ENCODE measurements at regions not wholly inside any gene's neighbourhood (a gene's known extent, or its start where the extent isn't known, plus 50 kb on each side); places are given as distances from the start of the nearest gene placed in this dataset.

GRCh38 chr14:59090572-59090971 lies 97.9 kb upstream of the DAAM1 start:
- TF ChIP-seq POLR2A (IDR thresholded peaks at IDR 0.05) (no peak), CTCF (IDR thresholded peaks at IDR 0.05) (no peak)
- no peaks in the 10 kb centered on the region for H3K27me3 ChIP-seq
- H3K36me3 ChIP-seq (replicated peaks in 1 of 2): no peaks in the 10 kb centered on the region
- no peaks in the 10 kb centered on the region for H3K9me3 ChIP-seq (replicated peaks in 1 of 3)
- H3K27ac ChIP-seq: no peak overlapping the region
- no peak overlapping the region for H3K4me3 ChIP-seq
- 65 to 75% (median 70%) methylated on average over 4 of the region's 4 CpGs for WGBS, 4 donors
- intact Hi-C loops (cut with DNase I): no loop called here
- no peak for DNase-seq
- H3K4me1 ChIP-seq (replicated peaks in 1 of 2): no peaks in the 10 kb centered on the region

DNA sequence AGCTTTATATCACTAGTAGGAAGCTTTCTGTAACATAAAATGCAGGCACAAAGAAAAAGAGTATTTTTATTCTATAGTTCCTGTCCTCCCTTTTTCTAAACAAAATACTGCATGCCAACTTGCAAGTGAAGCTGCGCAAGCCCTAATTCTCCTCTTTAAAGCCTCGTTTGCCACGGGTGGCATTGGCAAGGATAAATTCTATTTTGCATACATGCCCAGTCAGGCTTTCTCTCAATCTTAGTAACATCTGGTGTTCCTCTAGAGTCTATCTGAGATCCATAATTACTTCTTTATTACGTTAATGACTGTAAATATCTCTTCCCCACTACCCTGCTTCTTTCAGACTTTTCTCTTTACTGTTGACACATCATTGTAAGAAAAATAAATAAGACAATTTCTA lies 97.1 kb upstream of the DAAM1 start:
- no peak for DNase-seq
- Histone ChIP-seq H3K27me3 (no peaks in the 10 kb centered on the region), H3K9me3 (replicated peaks in 1 of 3) (no peaks in the 10 kb centered on the region), H3K4me3 (no peak overlapping the region), H3K4me1 (replicated peaks in 1 of 2) (no peaks in the 10 kb centered on the region), H3K36me3 (replicated peaks in 1 of 2) (no peaks in the 10 kb centered on the region), H3K27ac (no peak overlapping the region)
- TF ChIP-seq POLR2A (IDR thresholded peaks at IDR 0.05): no peak
- TF ChIP-seq CTCF (IDR thresholded peaks at IDR 0.05): no peak
- WGBS, 4 donors: 60 to 77% (median 72%) methylated on average over 4 of the region's 4 CpGs
- intact Hi-C loops (cut with DNase I): no loop called here

GRCh38 chr14:59091976-59092375 lies 96.5 kb upstream of the DAAM1 start:
- Histone ChIP-seq H3K27me3 (no peaks in the 10 kb centered on the region), H3K4me3 (no peak overlapping the region), H3K4me1 (replicated peaks in 1 of 2) (no peaks in the 10 kb centered on the region), H3K27ac (no peak overlapping the region), H3K36me3 (replicated peaks in 1 of 2) (no peaks in the 10 kb centered on the region), H3K9me3 (replicated peaks in 1 of 3) (no peaks in the 10 kb centered on the region)
- no peak for DNase-seq
- WGBS, 4 donors: 69 to 74% (median 70%) methylated on average over 4 of the region's 4 CpGs
- intact Hi-C loops (cut with DNase I): no loop called here
- TF ChIP-seq CTCF (IDR thresholded peaks at IDR 0.05) (no peak), POLR2A (IDR thresholded peaks at IDR 0.05) (no peak)

- intact Hi-C loops (cut with DNase I): no loop called here
- Histone ChIP-seq H3K4me3 (no peak overlapping the region), H3K4me1 (replicated peaks in 1 of 2) (no peaks in the 10 kb centered on the region), H3K9me3 (replicated peaks in 1 of 3) (no peaks in the 10 kb centered on the region), H3K27me3 (no peaks in the 10 kb centered on the region), H3K36me3 (replicated peaks in 1 of 2) (no peaks in the 10 kb centered on the region), H3K27ac (no peak overlapping the region)
- 66 to 83% (median 79%) methylated on average over 7 of the region's 7 CpGs for WGBS, 4 donors
- TF ChIP-seq POLR2A (IDR thresholded peaks at IDR 0.05) (no peak), CTCF (IDR thresholded peaks at IDR 0.05) (no peak)
- no peak for DNase-seq
These were observed 94.6 kb upstream of the DAAM1 start for GRCh38 chr14:59093902-59094301.

Data from adrenal gland (tissue), 9 donors.